ENCODE measurements at regions not wholly inside any gene's neighbourhood (a gene's known extent, or its start where the extent isn't known, plus 50 kb on each side); places are given as distances from the start of the nearest gene placed in this dataset.

DNA sequence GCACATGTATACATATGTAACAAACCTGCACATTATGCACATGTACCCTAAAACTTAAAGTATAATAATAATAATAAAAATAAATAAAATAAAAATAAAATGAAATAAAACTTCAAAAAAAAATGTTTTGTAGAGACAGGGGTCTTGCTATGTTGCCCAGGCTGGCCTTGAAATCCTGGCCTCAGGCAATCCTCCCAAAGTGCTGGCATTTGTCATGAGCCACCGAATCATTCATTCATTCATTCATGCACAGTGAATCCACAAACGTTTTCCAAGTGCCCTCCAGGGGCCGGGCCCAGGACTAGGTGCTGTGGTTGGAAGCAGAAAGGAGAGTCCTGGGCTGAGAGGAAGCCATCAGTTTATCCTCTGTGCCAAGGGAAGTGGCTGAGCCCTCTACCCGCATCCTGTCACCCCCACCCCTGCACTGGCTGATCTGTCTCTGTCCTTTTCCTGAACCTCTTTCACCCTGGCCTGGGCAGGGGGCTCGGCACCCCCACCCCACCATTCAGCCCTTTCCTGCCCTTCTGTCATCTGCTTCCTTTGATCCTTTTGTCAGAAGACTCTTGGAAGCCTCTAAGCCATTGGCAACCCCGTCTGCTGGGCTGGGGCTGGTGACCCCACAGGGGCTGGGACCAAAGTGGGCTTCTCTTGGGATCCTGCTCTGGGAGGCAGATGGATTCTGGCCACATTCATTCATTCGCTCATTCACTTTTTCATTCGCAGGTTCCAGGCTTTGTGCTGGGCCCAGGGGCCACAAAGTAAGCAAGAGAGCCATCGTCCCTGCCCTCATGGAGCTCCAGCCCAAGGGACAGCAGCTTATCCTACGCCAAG lies 84.3 kb downstream of the IGLL1 start:
- Mint-ChIP-seq H3K4me3 (no peak overlapping the region), H3K27me3 (ENCODE audit: low read depth) (no peaks in the 10 kb centered on the region), H3K27ac (ENCODE audit: unreplicated experiment) (peak overlapping the region; percentile 90), H3K4me1 (peaks cover 7% of the 10 kb centered on the region), H3K36me3 (ENCODE audit: low read depth) (no peaks in the 10 kb centered on the region), H3K9me3 (no peaks in the 10 kb centered on the region)
- TF ChIP-seq, protein P1, sequence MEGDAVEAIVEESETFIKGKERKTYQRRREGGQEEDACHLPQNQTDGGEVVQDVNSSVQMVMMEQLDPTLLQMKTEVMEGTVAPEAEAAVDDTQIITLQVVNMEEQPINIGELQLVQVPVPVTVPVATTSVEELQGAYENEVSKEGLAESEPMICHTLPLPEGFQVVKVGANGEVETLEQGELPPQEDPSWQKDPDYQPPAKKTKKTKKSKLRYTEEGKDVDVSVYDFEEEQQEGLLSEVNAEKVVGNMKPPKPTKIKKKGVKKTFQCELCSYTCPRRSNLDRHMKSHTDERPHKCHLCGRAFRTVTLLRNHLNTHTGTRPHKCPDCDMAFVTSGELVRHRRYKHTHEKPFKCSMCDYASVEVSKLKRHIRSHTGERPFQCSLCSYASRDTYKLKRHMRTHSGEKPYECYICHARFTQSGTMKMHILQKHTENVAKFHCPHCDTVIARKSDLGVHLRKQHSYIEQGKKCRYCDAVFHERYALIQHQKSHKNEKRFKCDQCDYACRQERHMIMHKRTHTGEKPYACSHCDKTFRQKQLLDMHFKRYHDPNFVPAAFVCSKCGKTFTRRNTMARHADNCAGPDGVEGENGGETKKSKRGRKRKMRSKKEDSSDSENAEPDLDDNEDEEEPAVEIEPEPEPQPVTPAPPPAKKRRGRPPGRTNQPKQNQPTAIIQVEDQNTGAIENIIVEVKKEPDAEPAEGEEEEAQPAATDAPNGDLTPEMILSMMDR (conservative IDR thresholded peaks at IDR 0.05), result no peak
- no peak for DNase-seq (ENCODE audit: low read depth, low spot score)

DNA sequence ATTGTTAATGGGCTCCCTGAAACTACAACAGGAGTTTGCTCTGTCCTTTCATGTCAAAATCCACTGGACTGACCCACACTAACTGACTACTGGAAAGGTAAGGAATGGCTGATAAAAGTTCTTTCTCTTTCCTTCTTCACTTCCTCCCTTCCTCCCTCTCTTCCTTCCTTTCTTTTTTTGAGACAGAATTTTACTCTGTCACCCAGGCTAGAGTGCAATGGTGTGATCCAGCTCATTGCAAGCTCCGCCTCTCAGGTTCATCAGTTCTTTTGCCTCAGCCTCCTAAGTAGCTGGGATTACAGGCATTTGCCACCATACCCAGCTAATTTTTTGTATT lies 85.2 kb downstream of the IGLL1 start:
- TF ChIP-seq, protein P1 (conservative IDR thresholded peaks at IDR 0.05), result no peak
- Mint-ChIP-seq H3K4me1 (peaks cover 7% of the 10 kb centered on the region), H3K4me3 (no peak overlapping the region), H3K27ac (ENCODE audit: unreplicated experiment) (no peak overlapping the region), H3K27me3 (ENCODE audit: low read depth) (no peaks in the 10 kb centered on the region), H3K9me3 (no peaks in the 10 kb centered on the region), H3K36me3 (ENCODE audit: low read depth) (no peaks in the 10 kb centered on the region)
- DNase-seq (ENCODE audit: low read depth, low spot score), result no peak

DNA sequence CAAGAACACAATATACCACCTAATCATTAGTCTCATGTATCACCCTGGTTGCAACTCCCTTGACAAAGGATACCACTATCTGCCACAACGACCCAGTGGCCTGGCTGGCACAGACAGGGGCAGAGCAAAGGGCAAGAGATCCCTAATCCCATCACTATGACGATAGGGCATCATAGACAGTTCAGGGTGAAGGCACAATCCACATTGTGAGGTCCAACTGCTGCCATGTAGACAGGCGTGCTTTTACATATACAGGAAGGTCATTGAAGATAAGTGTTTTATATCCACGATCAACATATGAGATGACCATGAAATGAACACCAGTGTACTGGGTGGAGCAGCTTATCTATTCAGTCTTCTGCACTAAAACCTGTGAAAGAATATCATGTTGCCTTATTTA lies 94.6 kb downstream of the IGLL1 start:
- Mint-ChIP-seq H3K27ac (ENCODE audit: unreplicated experiment) (no peak overlapping the region), H3K9me3 (no peaks in the 10 kb centered on the region), H3K4me1 (no peaks in the 10 kb centered on the region), H3K36me3 (ENCODE audit: low read depth) (no peaks in the 10 kb centered on the region), H3K4me3 (no peak overlapping the region), H3K27me3 (ENCODE audit: low read depth) (peaks cover 23% of the 10 kb centered on the region)
- DNase-seq (ENCODE audit: low read depth, low spot score), result no peak
- TF ChIP-seq, protein P1 (conservative IDR thresholded peaks at IDR 0.05), result no peak

DNA sequence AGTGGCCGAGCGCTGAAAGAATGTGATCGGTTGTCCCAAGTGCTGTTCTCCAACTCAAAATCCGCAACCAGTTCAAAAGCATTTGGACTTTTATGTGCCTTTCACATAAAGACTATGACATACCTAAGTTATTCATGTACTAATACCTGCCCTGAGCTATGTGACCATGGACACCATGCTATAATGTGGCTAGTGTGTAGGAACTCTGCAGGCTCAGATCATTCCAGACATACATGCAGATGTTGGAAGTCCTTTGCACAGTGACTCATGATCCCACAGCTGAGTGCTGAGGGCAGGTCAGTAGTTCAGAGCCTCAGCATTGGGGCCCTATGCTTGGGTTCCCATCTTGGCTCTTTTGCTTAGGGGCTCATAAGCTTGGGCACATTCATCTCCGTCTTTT lies 95.4 kb downstream of the IGLL1 start:
- DNase-seq (ENCODE audit: low read depth, low spot score), result no peak
- no peak overlapping the region for H3K4me3 Mint-ChIP-seq
- H3K9me3 Mint-ChIP-seq, result peaks cover 3% of the 10 kb centered on the region
- H3K27ac Mint-ChIP-seq (ENCODE audit: unreplicated experiment), result no peak overlapping the region
- no peaks in the 10 kb centered on the region for H3K36me3 Mint-ChIP-seq (ENCODE audit: low read depth)
- TF ChIP-seq, protein P1 (conservative IDR thresholded peaks at IDR 0.05), result no peak
- peaks cover 23% of the 10 kb centered on the region for H3K27me3 Mint-ChIP-seq (ENCODE audit: low read depth)
- no peaks in the 10 kb centered on the region for H3K4me1 Mint-ChIP-seq

DNA sequence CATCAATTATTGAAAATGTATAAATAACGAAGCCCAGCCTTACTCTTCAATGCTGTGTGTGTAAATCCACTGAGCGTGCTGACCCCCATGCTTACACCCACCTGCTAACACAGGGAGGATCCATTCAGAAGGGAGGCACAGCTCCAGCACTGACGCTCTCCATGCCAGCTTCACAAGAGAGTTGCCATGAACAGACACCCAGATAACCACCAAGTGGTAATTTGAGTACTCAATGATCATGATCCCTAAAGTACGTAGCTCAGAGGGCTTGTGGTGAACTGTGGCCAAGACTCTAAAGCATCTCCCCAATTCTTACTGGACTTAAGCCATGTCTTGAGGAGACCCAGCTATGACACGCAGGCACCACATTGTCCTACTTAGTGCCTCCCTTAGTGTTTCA lies 98.7 kb downstream of the IGLL1 start:
- Mint-ChIP-seq H3K4me3 (no peak overlapping the region), H3K36me3 (ENCODE audit: low read depth) (no peaks in the 10 kb centered on the region), H3K4me1 (no peaks in the 10 kb centered on the region), H3K27me3 (ENCODE audit: low read depth) (peaks cover 8% of the 10 kb centered on the region), H3K27ac (ENCODE audit: unreplicated experiment) (no peak overlapping the region), H3K9me3 (peaks cover 3% of the 10 kb centered on the region)
- TF ChIP-seq, protein P1 (conservative IDR thresholded peaks at IDR 0.05), result no peak
- no peak for DNase-seq (ENCODE audit: low read depth, low spot score)

Data from neural crest cell (in vitro differentiated cells).